ENCODE measurements at regions not wholly inside any gene's neighbourhood (a gene's known extent, or its start where the extent isn't known, plus 50 kb on each side); places are given as distances from the start of the nearest gene placed in this dataset.

GRCh38 chr20:10909803-10910202 lies 236.0 kb upstream of the JAG1 start (continued):
- TF ChIP-seq ZBTB40 (IDR thresholded peaks at IDR 0.05), result no peak
- TF ChIP-seq ZBTB40 (CRISPR knock-in tag; IDR thresholded peaks at IDR 0.05), result no peak
- TF ChIP-seq ZSCAN20 (CRISPR knock-in tag; IDR thresholded peaks at IDR 0.05; ENCODE audit: borderline replicate concordance), result no peak
- no peak for TF ChIP-seq CC2D1A (CRISPR knock-in tag; IDR thresholded peaks at IDR 0.05)
- no peak for TF ChIP-seq NCOR1 (IDR thresholded peaks at IDR 0.05; ENCODE audit: borderline replicate concordance, low read length)
- no peak for TF ChIP-seq POLR2AphosphoS2 (IDR thresholded peaks at IDR 0.05; ENCODE audit: low read depth, low read length)
- no peak for TF ChIP-seq ZSCAN9 (CRISPR knock-in tag; IDR thresholded peaks at IDR 0.05; ENCODE audit: borderline replicate concordance)
- TF ChIP-seq THAP7 (CRISPR knock-in tag; IDR thresholded peaks at IDR 0.05), result no peak
- TF ChIP-seq ZNF343 (CRISPR knock-in tag; IDR thresholded peaks at IDR 0.05), result no peak
- TF ChIP-seq ZHX2 (IDR thresholded peaks at IDR 0.05; ENCODE audit: low read depth), result no peak
- TF ChIP-seq ZHX2 (CRISPR knock-in tag; IDR thresholded peaks at IDR 0.05; ENCODE audit: borderline replicate concordance), result no peak
- TF ChIP-seq TCF12 (IDR thresholded peaks at IDR 0.05), result no peak
- TF ChIP-seq TCF12 (CRISPR knock-in tag; IDR thresholded peaks at IDR 0.05), result no peak
- no peak for TF ChIP-seq MAZ (IDR thresholded peaks at IDR 0.05; ENCODE audit: borderline replicate concordance, low read depth, low read length)
- TF ChIP-seq MAZ (CRISPR knock-in tag; IDR thresholded peaks at IDR 0.05; ENCODE audit: low read depth), result no peak
- no peak for TF ChIP-seq ZSCAN22 (CRISPR knock-in tag; IDR thresholded peaks at IDR 0.05)
